Posterior cingulate gyrus (tissue), 11 donors: ENCODE measurements at regions not wholly inside any gene's neighbourhood (a gene's known extent, or its start where the extent isn't known, plus 50 kb on each side); places are given as distances from the start of the nearest gene placed in this dataset.

Experiments used
- DNase-seq, 10 donors: peaks; one replicate each; pipeline versions ENCODE4 v3.0.0 to v3.0.0-alpha.2; 2020 to 2021; ENCODE audit warnings: mixed read lengths in 3 of 10
- intact Hi-C: fragments of 100-400 bp; cut with DNase I; formaldehyde crosslinking; loops from one replicate; pipeline ENCODE4 v1.15.1; 2023

DNA sequence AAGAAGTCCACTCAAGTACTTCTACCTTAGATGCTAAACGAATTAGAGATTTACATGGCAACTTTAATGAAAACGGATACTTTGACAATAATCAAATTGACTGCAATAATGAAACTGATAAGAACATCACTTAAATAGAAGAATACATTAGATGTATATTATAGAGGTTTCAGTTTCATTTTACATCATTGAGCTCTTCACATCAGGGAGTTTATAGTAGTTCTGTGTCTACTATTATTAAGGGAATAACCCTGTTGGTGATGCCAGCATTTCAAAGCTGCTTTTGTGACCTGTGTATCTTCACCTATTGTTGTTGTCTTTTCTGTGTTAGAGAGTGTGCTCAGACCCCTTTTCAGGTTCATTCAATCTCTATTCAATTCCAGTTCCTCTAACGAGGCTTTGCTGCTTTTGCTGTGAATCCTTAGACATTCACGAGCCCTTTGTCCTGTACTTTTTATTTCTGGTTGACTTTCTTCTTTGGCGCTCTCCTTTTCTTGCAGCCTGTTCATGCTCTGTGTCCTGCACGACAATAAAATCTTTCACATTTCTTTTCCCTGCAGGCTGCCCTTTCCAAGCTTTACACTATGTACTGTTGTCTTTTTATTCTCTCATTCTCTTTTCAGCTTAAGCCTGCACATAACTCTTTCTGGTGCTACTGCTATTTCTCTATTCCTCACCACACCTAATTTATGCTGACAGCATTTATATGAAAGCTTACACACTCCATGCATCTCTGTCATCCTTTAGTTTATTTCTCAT, 232.1 kb downstream of the CPE start:
- intact Hi-C loops, result no loop called here
- DNase-seq, result no peak

GRCh38 chr4:165612936-165613335, 234.1 kb downstream of the CPE start:
- no peak for DNase-seq
- intact Hi-C loops, result no loop called here

GRCh38 chr4:165613581-165613980, 234.8 kb downstream of the CPE start:
- intact Hi-C loops, result no loop called here
- DNase-seq, result no peak

DNA sequence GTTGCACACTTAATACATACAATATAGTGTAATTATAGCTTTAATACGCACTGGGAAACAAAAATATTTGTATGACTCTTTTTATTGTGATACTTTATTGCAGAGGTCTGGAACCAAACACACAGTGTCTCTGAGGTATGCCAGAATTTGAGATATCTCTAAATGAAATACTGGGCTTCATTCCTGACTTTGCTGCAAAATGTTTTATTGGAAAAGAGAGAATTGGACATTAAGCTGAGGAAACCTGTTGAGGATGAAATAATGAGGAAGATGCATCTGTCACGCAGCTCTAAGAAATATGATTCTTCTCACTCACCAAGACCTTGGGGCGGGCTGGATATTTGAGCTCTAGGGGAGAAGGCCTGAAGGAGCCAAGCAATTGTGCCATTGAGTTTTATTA, 242.1 kb downstream of the CPE start:
- DNase-seq, result no peak
- intact Hi-C loops, result no loop called here

GRCh38 chr4:165621983-165622382, 243.2 kb downstream of the CPE start:
- DNase-seq, result no peak
- intact Hi-C loops, result no loop called here

GRCh38 chr4:165625281-165625680, 246.5 kb downstream of the CPE start:
- intact Hi-C loops, result no loop called here
- no peak for DNase-seq

- intact Hi-C loops, result no loop called here
- no peak for DNase-seq
These were observed 246.7 kb upstream of the TLL1 start for GRCh38 chr4:165626316-165626715.

GRCh38 chr4:165627128-165627527, 245.9 kb upstream of the TLL1 start:
- DNase-seq, result no peak
- intact Hi-C loops, result no loop called here

GRCh38 chr4:165627548-165627947, 245.5 kb upstream of the TLL1 start:
- DNase-seq, result no peak
- intact Hi-C loops, result no loop called here

GRCh38 chr4:165628572-165628971, 244.5 kb upstream of the TLL1 start:
- no peak for DNase-seq
- intact Hi-C loops, result no loop called here

DNA sequence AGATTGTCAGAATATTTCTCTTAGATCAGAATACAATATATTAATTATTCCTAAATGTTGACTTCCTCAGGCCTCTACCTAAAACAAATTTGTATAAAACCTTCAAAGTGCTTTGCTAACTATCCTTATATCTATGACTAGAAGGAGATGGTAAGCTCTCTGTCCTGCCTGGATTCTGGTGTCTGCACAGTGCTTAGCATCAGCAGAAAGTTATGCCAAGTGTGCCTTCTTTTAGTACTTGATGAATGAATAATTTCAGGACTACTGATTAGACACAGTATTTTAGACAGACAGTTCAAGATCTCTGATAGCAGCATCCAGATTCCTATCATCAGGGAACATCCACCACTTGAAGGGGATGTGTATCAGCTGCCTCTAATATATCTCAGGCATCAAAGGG, 242.4 kb upstream of the TLL1 start:
- DNase-seq, result no peak
- intact Hi-C loops, result no loop called here

DNA sequence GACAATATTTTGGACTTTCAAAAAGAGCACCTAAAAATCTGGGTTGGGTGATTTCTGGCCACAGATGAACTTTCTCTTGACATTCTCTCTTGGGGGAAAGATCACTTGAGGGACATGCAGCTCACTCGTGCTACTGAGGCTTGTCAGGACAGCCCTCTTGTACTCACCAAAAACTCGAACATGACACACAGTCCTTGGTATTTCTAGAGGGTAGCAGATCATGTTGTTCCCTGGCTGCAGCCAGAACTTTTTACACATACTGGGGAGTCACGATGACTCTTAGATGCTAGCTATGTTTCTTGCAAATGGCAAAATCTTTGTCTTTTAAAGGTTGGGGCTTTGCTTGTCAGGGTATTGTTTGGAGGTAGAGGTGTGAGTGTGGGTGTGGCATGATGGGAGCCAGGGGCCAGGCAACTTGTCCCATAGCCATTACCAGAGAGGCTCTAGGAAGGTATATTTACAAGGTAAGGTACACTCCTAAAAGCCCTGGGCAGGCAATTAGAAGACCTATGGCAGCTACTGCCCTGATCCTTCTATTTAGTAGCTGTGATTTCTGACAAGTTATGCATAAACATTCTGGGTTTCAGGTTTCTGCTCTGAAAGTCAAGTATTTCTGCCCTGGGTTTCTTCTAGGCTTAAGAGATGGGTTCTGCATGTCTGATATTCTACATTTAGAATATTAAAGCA, 241.7 kb upstream of the TLL1 start:
- no peak for DNase-seq
- intact Hi-C loops, result no loop called here

- no peak for DNase-seq
- intact Hi-C loops, result no loop called here
These were observed 241.1 kb upstream of the TLL1 start for GRCh38 chr4:165631912-165632311.

DNA sequence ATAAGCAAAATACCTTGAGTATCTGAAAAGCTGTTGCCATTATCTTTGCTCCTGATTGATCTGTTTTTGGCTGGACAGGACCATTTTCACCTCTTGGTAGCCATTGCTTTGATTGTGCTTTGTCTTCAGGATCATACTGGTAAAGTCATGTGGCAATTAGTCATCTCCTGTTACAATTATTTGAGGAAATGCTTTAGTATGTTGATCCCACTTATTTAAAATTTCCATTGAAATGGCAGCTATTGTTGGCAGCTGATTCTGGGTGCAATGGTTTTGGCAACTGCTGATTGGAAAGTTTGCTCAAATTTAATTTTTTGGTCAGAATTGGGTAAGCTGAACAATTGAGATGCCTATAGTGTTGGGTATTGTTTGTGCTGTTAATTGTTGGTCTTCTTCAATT, 238.3 kb upstream of the TLL1 start:
- intact Hi-C loops, result no loop called here
- no peak for DNase-seq

GRCh38 chr4:165635381-165635780, 237.7 kb upstream of the TLL1 start:
- DNase-seq, result no peak
- intact Hi-C loops, result no loop called here

- intact Hi-C loops, result no loop called here
- DNase-seq, result no peak
These were observed 237.1 kb upstream of the TLL1 start for GRCh38 chr4:165635951-165636350.

DNA sequence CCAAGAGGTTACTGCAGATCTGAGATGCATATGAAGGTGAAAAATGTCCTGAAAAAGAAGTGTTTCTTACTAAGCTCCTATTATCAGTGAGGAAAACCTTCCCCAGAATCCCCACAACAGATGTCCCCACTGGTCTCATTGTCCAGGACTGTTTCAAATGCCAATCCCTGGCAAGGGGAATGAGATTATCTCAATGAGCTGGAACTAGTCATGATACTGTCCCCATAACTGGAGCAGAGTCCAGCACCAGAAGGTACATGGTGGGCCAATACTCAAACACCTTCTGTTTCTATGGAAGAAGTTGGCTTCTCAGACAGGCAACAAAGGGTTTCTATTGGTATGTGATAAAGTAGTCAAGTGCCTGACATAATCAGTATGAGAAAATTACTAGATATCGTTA, 221.1 kb upstream of the TLL1 start:
- intact Hi-C loops, result no loop called here
- DNase-seq, result no peak

GRCh38 chr4:165654556-165654955, 218.5 kb upstream of the TLL1 start:
- intact Hi-C loops, result no loop called here
- DNase-seq, result no peak

GRCh38 chr4:165656399-165656798, 216.6 kb upstream of the TLL1 start:
- no peak for DNase-seq
- intact Hi-C loops, result no loop called here

- intact Hi-C loops, result no loop called here
- no peak for DNase-seq
These were observed 216.1 kb upstream of the TLL1 start for GRCh38 chr4:165656829-165657490.

GRCh38 chr4:165662341-165662740, 210.7 kb upstream of the TLL1 start:
- intact Hi-C loops, result no loop called here
- no peak for DNase-seq

DNA sequence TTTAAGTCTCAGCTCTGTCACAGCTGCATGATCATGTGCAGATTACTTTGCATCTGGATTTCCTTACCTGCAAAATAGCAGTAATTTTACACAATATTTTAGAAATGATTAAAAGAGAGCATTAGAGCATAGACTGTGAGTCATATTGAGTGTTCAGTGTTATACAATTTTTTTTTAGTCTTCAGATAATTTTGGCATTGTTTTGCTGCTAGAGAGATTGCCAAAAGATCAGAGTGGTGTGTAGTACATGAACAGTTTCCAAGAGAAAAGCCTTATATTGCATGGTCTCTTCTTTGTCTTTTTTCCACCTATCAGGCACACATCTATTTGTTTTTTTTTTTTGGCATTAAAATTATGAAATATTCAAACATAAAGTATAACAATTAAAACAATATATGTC, 209.6 kb upstream of the TLL1 start:
- no peak for DNase-seq
- intact Hi-C loops, result no loop called here
